Stimulated activated naive B cell treated with anti-CD40 and anti-IgM and Interleukin-4, amounts not matched to agents 10 μg/mL and 1 μg/mL and 100 μg/mL, for 72 hours (primary cell): ENCODE measurements at regions not wholly inside any gene's neighbourhood (a gene's known extent, or its start where the extent isn't known, plus 50 kb on each side); places are given as distances from the start of the nearest gene placed in this dataset.

Experiments
- ATAC-seq, 2 donors: fragments of 150-1000 bp; cut with Tn5 transposase; replicated peaks; 2 replicates each; pipeline ENCODE4 v1.10.0; 2021; ENCODE audit warnings: moderate library complexity in 1 of 2
- DNase-seq: peaks from one replicate; pipeline ENCODE4 v3.0.0; 2021
- H3K27ac Mint-ChIP-seq: one replicate; pipeline ENCODE4 v1.8.0; 2022; ENCODE audit warnings: mild to moderate bottlenecking, mixed read lengths
- H3K27me3 Mint-ChIP-seq, 2 donors: one replicate each; pipeline ENCODE4 v1.8.0; 2022; ENCODE audit warnings: mixed read lengths in 2 of 2
- H3K36me3 Mint-ChIP-seq, 2 donors: one replicate each; pipeline ENCODE4 v1.8.0; 2022; ENCODE audit warnings: mixed read lengths in 2 of 2, mild to moderate bottlenecking in 1 of 2
- H3K4me1 Mint-ChIP-seq, 2 donors: one replicate each; pipeline ENCODE4 v1.8.0; 2022; ENCODE audit warnings: mixed read lengths in 2 of 2, mild to moderate bottlenecking in 1 of 2
- H3K4me3 Mint-ChIP-seq, 2 donors: one replicate each; pipeline ENCODE4 v1.8.0; 2022; ENCODE audit warnings: mild to moderate bottlenecking in 2 of 2, mixed read lengths in 2 of 2, moderate library complexity in 1 of 2
- H3K9me3 Mint-ChIP-seq, 2 donors: one replicate each; pipeline ENCODE4 v1.8.0; 2022; ENCODE audit warnings: mixed read lengths in 2 of 2, mild to moderate bottlenecking in 1 of 2

DNA sequence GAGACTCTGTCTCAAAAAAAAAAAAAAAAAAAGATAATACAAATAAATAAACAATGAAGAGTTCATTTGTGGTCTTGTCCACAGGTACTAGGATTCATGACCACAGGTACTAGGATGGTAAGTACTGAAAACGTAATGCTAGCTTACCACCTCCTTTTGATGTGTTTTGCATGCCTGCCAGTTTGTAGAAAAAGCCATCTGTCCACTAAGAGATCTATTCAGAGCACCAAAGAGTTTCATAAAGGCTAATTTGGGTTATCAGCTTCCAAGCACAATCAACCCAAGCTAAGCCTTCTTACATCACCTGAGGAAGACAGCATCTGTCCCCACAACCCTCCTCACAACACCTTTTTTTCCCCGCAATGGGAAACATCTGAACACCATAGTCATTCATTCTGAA lies 477.2 kb downstream of the ZEB2 start:
- no peaks in the 10 kb centered on the region for H3K9me3 Mint-ChIP-seq
- no peak overlapping the region for H3K27ac Mint-ChIP-seq
- no peak overlapping the region for H3K4me3 Mint-ChIP-seq
- no peaks in the 10 kb centered on the region for H3K27me3 Mint-ChIP-seq
- peaks cover 0 to 10% of the 10 kb centered on the region in 2 donors for H3K36me3 Mint-ChIP-seq
- no peak for ATAC-seq
- DNase-seq: no peak
- H3K4me1 Mint-ChIP-seq: no peaks in the 10 kb centered on the region

DNA sequence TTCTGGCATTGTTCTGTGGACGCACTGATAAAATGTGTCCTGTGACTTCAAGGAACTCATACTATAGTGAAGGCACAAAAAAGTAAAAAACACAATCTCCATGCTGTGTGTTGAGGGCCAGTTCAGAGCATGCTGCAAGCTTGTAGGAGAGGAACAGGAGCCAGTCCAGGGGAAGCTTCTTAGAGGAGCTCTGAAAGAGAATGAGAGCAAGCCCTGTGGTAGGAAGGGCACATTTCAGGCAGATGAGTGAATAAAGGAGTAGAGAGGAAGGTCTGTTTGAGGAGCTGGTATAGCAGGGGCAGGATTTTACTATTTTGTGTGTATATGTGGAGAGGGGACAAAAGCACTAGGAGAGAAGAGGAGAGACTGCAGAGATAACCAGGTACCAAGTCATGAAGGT lies 478.3 kb downstream of the ZEB2 start:
- Mint-ChIP-seq H3K4me3 (no peak overlapping the region), H3K27ac (no peak overlapping the region), H3K4me1 (no peaks in the 10 kb centered on the region), H3K9me3 (no peaks in the 10 kb centered on the region), H3K27me3 (no peaks in the 10 kb centered on the region), H3K36me3 (peaks cover 0 to 10% of the 10 kb centered on the region in 2 donors)
- no peak for ATAC-seq
- no peak for DNase-seq

DNA sequence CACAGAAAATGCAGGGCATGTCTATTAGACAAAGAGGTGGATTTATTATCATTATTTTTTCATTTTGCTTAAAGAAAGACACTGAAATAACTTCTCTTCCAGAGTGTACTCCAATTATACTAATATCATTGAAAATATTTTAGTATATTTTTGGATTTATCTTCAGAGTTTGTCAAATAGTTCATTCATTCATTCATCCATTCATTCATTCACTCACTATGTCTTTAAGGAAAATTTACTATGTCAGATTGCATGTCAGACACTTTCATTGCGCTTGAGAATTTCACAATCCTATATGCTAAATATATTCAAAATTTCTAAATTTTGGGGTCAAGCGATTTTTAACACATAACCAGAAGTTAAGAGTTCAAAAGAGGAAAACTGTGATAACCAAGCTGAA lies 479.1 kb downstream of the ZEB2 start:
- no peaks in the 10 kb centered on the region for H3K9me3 Mint-ChIP-seq
- peaks cover 0 to 10% of the 10 kb centered on the region in 2 donors for H3K36me3 Mint-ChIP-seq
- H3K27me3 Mint-ChIP-seq: no peaks in the 10 kb centered on the region
- H3K4me1 Mint-ChIP-seq: no peaks in the 10 kb centered on the region
- ATAC-seq (no peak), DNase-seq (no peak)
- H3K27ac Mint-ChIP-seq: no peak overlapping the region
- H3K4me3 Mint-ChIP-seq: no peak overlapping the region

DNA sequence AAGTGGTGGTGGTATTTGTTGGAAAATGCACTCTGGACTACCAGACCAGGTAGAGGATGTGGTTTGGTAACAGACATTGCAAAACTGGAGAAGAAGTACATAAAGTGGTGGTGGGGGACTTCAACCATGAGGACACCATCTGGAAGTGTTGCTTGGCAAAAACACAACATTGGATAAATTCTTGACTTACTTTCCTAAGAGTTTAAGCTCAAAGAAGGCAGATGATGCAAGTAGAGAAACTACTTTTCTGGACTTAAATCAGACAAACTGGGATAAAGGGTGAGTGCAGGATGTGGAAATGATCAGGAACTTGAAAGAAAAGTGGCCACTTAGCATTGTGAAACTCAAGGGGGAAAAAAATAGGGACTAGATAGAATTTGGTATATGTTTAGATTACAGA lies 487.4 kb downstream of the ZEB2 start:
- Mint-ChIP-seq H3K36me3 (peaks cover 9 to 25% of the 10 kb centered on the region in 2 donors), H3K27ac (no peak overlapping the region), H3K4me1 (peaks cover 0 to 2% of the 10 kb centered on the region in 2 donors), H3K27me3 (no peaks in the 10 kb centered on the region), H3K4me3 (no peak overlapping the region), H3K9me3 (peaks cover 2 to 6% of the 10 kb centered on the region in 2 donors)
- DNase-seq (no peak), ATAC-seq (no peak)

DNA sequence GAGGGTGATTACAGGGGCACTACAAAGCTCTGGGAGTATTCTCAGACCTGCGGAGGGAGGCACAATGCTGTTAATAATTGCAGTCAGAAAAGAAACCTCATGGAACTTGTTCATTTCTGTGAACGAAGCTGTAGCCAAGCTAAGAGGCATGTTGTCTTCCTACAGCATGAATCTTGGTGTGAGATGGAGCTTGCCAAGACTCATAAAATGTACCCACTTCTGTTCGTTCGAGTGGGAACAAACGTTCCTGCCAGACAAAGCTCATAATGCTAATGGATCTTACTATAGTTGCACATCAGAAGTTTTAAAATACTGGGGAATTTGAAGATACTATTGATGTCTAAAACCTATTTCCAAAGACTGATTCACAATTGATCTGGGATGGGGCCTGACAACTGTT lies 489.1 kb downstream of the ZEB2 start:
- Mint-ChIP-seq H3K27me3 (no peaks in the 10 kb centered on the region), H3K9me3 (peaks cover 2 to 6% of the 10 kb centered on the region in 2 donors), H3K4me1 (peaks cover 0 to 2% of the 10 kb centered on the region in 2 donors), H3K36me3 (peaks cover 9 to 31% of the 10 kb centered on the region in 2 donors), H3K4me3 (no peak overlapping the region), H3K27ac (no peak overlapping the region)
- DNase-seq: no peak
- ATAC-seq: no peak

DNA sequence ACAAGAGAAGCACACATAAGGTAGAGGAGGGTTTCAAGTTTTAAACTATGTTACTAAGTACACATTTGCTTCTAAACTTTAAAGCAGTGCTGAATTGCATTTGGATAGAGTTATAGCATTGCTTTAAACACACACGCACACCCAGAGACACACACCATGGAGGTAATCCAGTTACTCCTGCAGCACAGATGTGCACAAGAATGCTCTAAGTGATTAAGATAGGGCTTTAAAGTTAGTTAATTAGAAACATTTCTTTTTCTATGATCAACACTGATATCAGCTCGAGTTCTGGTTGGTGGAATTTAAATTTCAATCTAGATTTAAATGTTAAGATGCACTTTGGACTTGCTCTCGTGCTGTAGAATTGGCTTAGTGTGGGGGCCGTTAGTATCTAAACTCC lies 492.3 kb downstream of the ZEB2 start:
- Mint-ChIP-seq H3K9me3 (peaks cover 0 to 4% of the 10 kb centered on the region in 2 donors), H3K4me3 (no peak overlapping the region), H3K4me1 (no peaks in the 10 kb centered on the region), H3K36me3 (peaks cover 6 to 24% of the 10 kb centered on the region in 2 donors), H3K27me3 (no peaks in the 10 kb centered on the region), H3K27ac (no peak overlapping the region)
- ATAC-seq (no peak), DNase-seq (no peak)

DNA sequence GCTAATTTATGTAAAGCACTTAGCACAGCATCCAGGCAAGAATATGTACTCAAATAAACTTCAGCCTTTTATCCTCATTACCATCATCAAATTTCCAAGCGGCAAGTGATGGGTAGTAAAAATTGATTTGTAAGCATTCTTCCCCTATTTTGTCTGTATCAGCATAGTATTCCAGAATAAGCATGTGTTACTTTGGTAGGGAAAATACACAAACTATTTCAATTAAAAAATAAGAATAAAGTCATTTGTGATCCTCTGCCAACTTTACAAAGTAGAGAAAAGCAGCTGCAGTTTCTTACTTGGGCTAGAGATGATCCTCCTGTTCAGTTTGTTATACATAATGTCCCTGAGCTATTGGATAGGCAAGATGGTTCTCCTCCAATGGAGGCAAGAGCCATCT lies 493.2 kb downstream of the ZEB2 start:
- no peaks in the 10 kb centered on the region for H3K4me1 Mint-ChIP-seq
- no peak overlapping the region for H3K27ac Mint-ChIP-seq
- ATAC-seq (no peak), DNase-seq (no peak)
- H3K9me3 Mint-ChIP-seq: peaks cover 0 to 10% of the 10 kb centered on the region in 2 donors
- H3K27me3 Mint-ChIP-seq: no peaks in the 10 kb centered on the region
- H3K36me3 Mint-ChIP-seq: peaks cover 10 to 26% of the 10 kb centered on the region in 2 donors
- no peak overlapping the region for H3K4me3 Mint-ChIP-seq

DNA sequence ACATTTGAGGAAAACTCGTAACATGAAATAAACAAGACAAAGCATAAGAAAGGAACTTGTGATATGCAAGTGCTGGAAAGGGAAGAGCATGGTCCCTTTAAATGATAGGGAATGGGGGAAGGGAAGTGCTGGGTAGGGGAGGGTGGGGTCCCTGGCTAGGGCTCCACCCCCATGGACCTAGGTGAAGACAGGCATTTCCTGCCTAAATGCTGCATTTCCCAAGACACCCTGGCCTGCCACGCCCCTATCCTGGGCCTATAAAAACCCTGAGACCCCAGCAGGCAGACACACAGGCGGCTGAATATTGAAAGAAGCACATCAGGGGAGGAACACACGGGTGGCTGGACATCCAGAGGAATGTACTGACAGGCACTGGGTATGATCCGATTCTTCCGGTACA lies 499.9 kb downstream of the ZEB2 start:
- Mint-ChIP-seq H3K9me3 (peaks cover 2 to 17% of the 10 kb centered on the region in 2 donors), H3K27me3 (no peaks in the 10 kb centered on the region), H3K4me1 (peaks cover 1 to 3% of the 10 kb centered on the region in 2 donors), H3K36me3 (peaks cover 24 to 30% of the 10 kb centered on the region in 2 donors), H3K4me3 (no peak overlapping the region), H3K27ac (no peak overlapping the region)
- ATAC-seq (no peak), DNase-seq (no peak)

DNA sequence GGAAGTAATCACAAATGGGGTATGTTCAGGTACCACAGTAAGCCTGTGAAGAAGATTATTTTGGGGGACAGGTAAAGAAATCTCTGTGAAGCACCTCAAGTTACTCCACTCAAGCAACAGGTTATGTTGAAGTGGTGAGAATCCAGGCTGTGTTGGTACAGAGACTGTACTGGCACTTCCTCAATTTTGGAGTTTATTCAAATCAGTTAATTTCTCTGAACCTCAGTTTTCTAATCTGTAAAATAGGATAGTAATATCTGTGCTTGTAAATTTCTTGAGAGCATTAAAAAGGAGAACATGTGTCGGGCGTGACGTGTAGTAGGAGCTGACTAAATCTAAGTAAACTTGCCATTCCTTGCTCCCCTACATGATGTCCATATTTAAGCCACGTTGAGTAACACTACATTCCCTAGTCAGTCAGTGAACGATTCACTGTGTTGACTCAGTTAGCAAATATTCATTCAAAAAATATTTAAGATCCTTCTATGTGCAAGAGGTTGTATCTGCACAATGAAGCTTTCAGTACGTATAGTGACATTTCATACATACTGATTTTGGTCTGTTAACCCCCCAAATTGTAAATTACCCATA lies 504.2 kb downstream of the ZEB2 start:
- peaks cover 6 to 15% of the 10 kb centered on the region in 2 donors for H3K4me1 Mint-ChIP-seq
- H3K9me3 Mint-ChIP-seq: peaks cover 0 to 2% of the 10 kb centered on the region in 2 donors
- no peak for DNase-seq
- no peak overlapping the region for H3K27ac Mint-ChIP-seq
- no peaks in the 10 kb centered on the region for H3K27me3 Mint-ChIP-seq
- no peak overlapping the region for H3K4me3 Mint-ChIP-seq
- ATAC-seq: no peak
- peaks cover 13 to 20% of the 10 kb centered on the region in 2 donors for H3K36me3 Mint-ChIP-seq

DNA sequence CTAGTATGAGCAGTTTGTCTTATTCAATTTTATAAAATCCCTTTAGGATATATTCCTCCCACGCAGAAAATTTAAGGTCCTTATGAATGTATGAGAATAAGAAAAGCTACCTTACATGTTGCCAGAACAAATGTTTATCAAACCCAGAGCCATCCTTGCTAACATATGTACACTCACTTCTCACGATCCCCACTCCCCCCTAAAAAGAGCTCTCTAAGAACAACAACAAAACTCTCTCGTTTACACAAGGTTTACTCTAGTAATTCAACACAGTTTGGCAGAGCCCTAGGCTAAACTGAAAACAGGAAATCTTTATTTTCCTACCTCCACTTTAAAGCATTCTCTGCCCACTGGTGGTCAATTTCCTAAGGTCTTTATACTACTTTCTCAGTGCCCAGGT lies 504.9 kb downstream of the ZEB2 start:
- H3K27ac Mint-ChIP-seq: no peak overlapping the region
- peaks cover 6 to 15% of the 10 kb centered on the region in 2 donors for H3K4me1 Mint-ChIP-seq
- no peak for ATAC-seq
- DNase-seq: no peak
- no peaks in the 10 kb centered on the region for H3K27me3 Mint-ChIP-seq
- peaks cover 13 to 20% of the 10 kb centered on the region in 2 donors for H3K36me3 Mint-ChIP-seq
- no peak overlapping the region for H3K4me3 Mint-ChIP-seq
- peaks cover 0 to 2% of the 10 kb centered on the region in 2 donors for H3K9me3 Mint-ChIP-seq

DNA sequence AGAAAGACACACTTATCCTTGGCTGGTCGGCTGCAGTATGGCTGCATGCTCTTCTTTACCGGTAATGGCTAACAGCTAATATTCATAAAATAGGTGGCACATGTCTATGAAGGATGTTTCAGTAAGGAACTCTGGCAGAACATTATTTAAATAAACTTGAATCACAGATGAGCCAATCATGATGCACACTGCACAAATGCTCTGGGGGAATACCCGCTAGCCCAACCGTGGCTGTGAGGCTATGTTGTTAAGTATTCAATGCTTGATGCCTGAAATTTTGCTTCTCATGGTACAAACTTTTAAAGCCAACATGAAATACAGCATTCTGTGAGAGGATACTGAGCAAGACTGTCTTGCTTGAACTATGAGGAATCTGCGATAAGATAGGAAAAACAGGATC lies 505.8 kb downstream of the ZEB2 start:
- DNase-seq: no peak
- no peak overlapping the region for H3K4me3 Mint-ChIP-seq

DNA sequence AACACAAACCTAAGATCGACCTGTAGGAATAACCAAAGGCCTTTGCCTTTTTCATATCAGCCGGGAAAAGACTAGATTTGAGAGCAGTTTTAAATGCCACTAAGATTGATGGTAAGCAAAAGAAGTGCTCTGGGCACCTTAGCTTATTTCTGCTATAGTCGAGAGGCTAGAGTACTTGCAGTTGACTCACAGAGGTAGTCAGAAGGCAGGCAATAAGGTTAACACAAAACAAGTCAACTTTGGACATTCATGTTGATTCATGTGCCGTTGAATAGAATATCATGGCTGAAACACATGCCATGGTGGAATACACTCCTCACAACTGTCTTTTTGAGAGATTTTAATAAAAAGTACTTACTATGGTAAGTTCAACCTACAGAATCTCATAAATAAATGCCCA lies 507.6 kb downstream of the ZEB2 start:
- H3K27ac Mint-ChIP-seq: no peak overlapping the region
- ATAC-seq (no peak), DNase-seq (no peak)

More for the DNA sequence above, 505.8 kb downstream of the ZEB2 start:
- Mint-ChIP-seq H3K4me1 (peaks cover 6 to 15% of the 10 kb centered on the region in 2 donors), H3K9me3 (no peaks in the 10 kb centered on the region), H3K27ac (no peak overlapping the region), H3K27me3 (no peaks in the 10 kb centered on the region), H3K36me3 (peaks cover 10 to 16% of the 10 kb centered on the region in 2 donors)
- ATAC-seq: peak; percentile 54 to 56

DNA sequence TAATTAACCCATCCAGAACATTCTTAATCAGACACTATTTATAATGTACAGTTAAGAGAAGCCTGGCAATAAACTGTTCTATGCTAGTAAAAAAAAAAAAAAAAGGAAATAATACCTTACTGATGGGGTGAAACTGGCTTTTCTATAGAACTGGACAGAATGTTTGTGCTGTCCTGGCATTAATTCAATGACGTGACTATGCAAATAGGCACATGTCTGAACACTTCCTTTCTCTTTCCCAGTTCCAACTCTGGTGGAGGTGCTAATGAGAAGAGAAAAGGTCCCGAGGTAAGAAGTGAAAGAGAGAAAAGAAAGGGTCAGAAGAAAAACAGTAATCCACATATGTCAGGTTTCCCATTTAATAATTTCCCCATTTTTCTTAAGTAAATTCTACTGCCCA lies 508.4 kb downstream of the ZEB2 start:
- ATAC-seq: no peak
- DNase-seq: no peak
- H3K4me1 Mint-ChIP-seq: peaks cover 6 to 15% of the 10 kb centered on the region in 2 donors
- H3K4me3 Mint-ChIP-seq: no peak overlapping the region
- no peak overlapping the region for H3K27ac Mint-ChIP-seq
- no peaks in the 10 kb centered on the region for H3K27me3 Mint-ChIP-seq
- peaks cover 16 to 17% of the 10 kb centered on the region in 2 donors for H3K36me3 Mint-ChIP-seq
- no peaks in the 10 kb centered on the region for H3K9me3 Mint-ChIP-seq

More for the DNA sequence above, 507.6 kb downstream of the ZEB2 start:
- H3K9me3 Mint-ChIP-seq: no peaks in the 10 kb centered on the region
- H3K4me1 Mint-ChIP-seq: peaks cover 6 to 15% of the 10 kb centered on the region in 2 donors
- H3K27me3 Mint-ChIP-seq: no peaks in the 10 kb centered on the region
- H3K36me3 Mint-ChIP-seq: peaks cover 13 to 17% of the 10 kb centered on the region in 2 donors
- no peak overlapping the region for H3K4me3 Mint-ChIP-seq

DNA sequence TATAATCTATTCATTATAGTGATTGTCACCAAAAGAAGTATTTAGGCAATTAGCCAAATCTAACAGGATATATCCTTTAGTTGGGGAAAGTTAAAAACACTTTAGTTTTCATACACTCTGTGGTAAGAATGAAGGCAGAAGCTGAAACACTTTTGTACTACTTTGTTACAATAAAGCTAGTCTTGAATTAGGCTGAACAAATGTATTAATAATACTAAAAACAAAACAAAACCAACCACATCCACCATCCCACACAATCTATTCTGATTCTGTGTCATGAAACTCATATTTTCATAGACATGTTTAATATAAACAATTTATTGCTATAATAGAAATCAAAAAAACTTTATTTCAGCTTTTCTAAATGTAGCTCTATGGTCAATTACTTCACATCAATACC lies 508.8 kb downstream of the ZEB2 start:
- no peak for DNase-seq
- Mint-ChIP-seq H3K4me3 (no peak overlapping the region), H3K4me1 (peaks cover 6 to 15% of the 10 kb centered on the region in 2 donors), H3K27ac (no peak overlapping the region), H3K9me3 (no peaks in the 10 kb centered on the region), H3K27me3 (no peaks in the 10 kb centered on the region), H3K36me3 (peaks cover 16 to 20% of the 10 kb centered on the region in 2 donors)
- ATAC-seq: no peak

DNA sequence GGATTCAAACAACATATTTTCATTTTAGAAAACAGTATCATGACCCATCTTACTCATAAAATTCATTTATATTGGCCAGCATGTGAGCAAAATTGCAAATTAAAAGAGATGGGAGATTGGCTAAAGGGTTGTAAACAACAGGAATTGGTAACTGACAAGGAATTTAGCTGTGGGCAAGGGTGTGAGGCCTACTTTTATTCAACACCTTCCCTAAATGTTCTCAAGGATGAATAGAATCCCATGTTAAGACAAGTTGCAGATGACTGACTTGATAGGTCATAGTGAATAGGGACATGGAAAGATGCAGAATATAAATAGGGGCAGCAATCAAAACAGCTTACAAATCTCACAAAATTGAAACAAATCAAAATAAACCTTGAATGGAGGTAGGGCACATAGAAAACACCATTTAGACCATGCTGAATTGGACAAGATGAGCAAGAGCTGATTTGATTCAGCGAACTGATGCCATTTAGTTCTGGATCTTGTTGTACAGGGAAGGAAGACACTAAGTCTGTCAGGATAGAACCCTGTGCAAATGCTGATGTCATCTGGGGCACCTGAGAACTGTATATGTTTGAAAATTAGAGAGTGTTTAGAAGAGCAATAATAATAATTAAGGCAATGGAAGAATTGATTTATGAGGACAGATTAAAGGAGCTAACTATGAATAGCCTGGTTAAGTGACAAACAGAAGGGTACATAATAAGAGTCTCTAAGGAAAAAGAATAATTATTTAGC lies 509.7 kb downstream of the ZEB2 start:
- Mint-ChIP-seq H3K27me3 (no peaks in the 10 kb centered on the region), H3K27ac (no peak overlapping the region), H3K9me3 (no peaks in the 10 kb centered on the region), H3K4me3 (no peak overlapping the region), H3K36me3 (peaks cover 16 to 21% of the 10 kb centered on the region in 2 donors), H3K4me1 (peaks cover 6 to 14% of the 10 kb centered on the region in 2 donors)
- ATAC-seq (no peak), DNase-seq (no peak)
